OCI-LY1 (cell line): ENCODE measurements at regions not wholly inside any gene's neighbourhood (a gene's known extent, or its start where the extent isn't known, plus 50 kb on each side); places are given as distances from the start of the nearest gene placed in this dataset.

Source experiments
- H2AFZ ChIP-seq: fragments of 200-600 bp; sonication (generic), shearing (Covaris generic); 2 replicates; pipeline ENCODE4 v1.6.0; 2014; ENCODE audit warnings: antibody characterized with exemption, mild to moderate bottlenecking, low read length
- H3F3A ChIP-seq: fragments of 200-600 bp; sonication (generic), shearing (Covaris generic); 2 replicates; pipeline ENCODE4 v1.6.0; 2014; ENCODE audit warnings: mild to moderate bottlenecking, antibody characterized with exemption, low read length, moderate library complexity; ENCODE audit not compliant: insufficient read depth
- H3K27ac ChIP-seq: fragments of 200-600 bp; sonication (generic); 2 replicates; pipeline ENCODE4 v1.5.1; 2014; ENCODE audit warnings: low read length, mixed run types, mild to moderate bottlenecking, low read depth; ENCODE audit not compliant: poor library complexity, severe bottlenecking
- H3K27me3 ChIP-seq: fragments of 200-600 bp; sonication (generic); 2 replicates; pipeline ENCODE4 v1.6.0; 2014; ENCODE audit warnings: antibody characterized with exemption, mild to moderate bottlenecking, low read length, moderate library complexity; ENCODE audit not compliant: insufficient read depth
- H3K36me3 ChIP-seq: fragments of 200-600 bp; sonication (generic); 2 replicates; pipeline ENCODE4 v1.6.1; 2014; ENCODE audit warnings: mild to moderate bottlenecking, antibody characterized with exemption, low read length, moderate library complexity, mixed read lengths; ENCODE audit not compliant: insufficient read depth
- H3K4me1 ChIP-seq: fragments of 200-600 bp; sonication (generic); 2 replicates; pipeline ENCODE4 v1.5.1; 2014; ENCODE audit warnings: mild to moderate bottlenecking, low read length, moderate library complexity; ENCODE audit not compliant: insufficient read depth, severe bottlenecking
- H3K4me2 ChIP-seq: fragments of 200-600 bp; sonication (generic), shearing (Covaris generic); 2 replicates; pipeline ENCODE4 v1.6.1; 2014; ENCODE audit warnings: low read length
- H3K4me3 ChIP-seq: fragments of 200-600 bp; sonication (generic); 2 replicates; pipeline ENCODE4 v1.5.1; 2014; ENCODE audit warnings: low read length, low read depth, mild to moderate bottlenecking, mixed read lengths; ENCODE audit not compliant: poor library complexity, severe bottlenecking
- H3K79me2 ChIP-seq: fragments of 200-600 bp; shearing (Covaris generic); 2 replicates; pipeline ENCODE4 v1.6.1; 2016; ENCODE audit warnings: mixed run types, low read length, mixed read lengths; ENCODE audit not compliant: insufficient read depth
- H3K9ac ChIP-seq: fragments of 200-600 bp; sonication (generic), shearing (Covaris generic); 2 replicates; pipeline ENCODE4 v1.6.1; 2014; ENCODE audit warnings: mild to moderate bottlenecking, low read length, mixed read lengths
- H3K9me2 ChIP-seq: fragments of 200-600 bp; sonication (generic), shearing (Covaris generic); 2 replicates; pipeline ENCODE4 v1.6.1; 2014; ENCODE audit warnings: low read depth, mild to moderate bottlenecking, low read length, mixed read lengths
- H3K9me3 ChIP-seq: fragments of 200-600 bp; shearing (Covaris generic); 2 replicates; pipeline ENCODE4 v1.6.1; 2014; ENCODE audit warnings: low read length, mixed read lengths
- H4K20me1 ChIP-seq: fragments of 200-600 bp; sonication (generic), shearing (Covaris generic); 2 replicates; pipeline ENCODE4 v1.6.0; 2016; ENCODE audit warnings: mild to moderate bottlenecking, low read length; ENCODE audit not compliant: insufficient read depth
- EZH2 ChIP-seq: fragments of 200-600 bp; sonication (generic), shearing (Covaris generic); IDR thresholded peaks from 2 replicates; pipeline ENCODE4 v1.8.0; 2017; ENCODE audit warnings: borderline replicate concordance, mixed run types, mild to moderate bottlenecking, antibody characterized with exemption, low read length, moderate library complexity, mixed read lengths
- TF ChIP-seq, protein P1 (sequence below): fragments of 200-600 bp; sonication (generic), shearing (Covaris generic); IDR thresholded peaks from 2 replicates; pipeline ENCODE4 v1.5.1; 2017; ENCODE audit warnings: mild to moderate bottlenecking, antibody characterized with exemption, low read length, moderate library complexity, mixed read lengths

DNA sequence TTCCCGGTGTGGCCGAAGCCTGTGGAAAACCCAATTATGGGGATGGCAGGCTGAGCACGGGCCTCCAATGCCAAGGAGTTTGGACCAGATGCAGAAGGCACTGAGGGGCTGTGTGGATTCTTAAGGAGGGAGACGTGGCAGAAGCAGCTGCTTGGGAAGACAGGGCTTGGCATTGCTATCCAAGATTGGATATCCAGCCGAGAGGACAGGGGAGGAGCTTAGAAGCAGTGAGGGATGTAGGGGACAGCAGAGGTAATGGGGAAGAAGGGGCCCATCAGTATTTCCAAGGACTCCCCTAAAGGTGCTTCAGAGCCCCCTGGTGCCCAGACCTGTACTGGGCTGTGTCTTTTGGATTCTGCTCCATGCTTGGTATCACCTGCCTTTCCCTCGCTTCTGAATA is 112.8 kb upstream of the TLE3 start:
- Histone ChIP-seq H3K4me1 (no peaks in the 10 kb centered on the region), H3K27me3 (peaks cover 4% of the 10 kb centered on the region; the same call in 1 of the 2 replicates), H3K4me3 (no peak overlapping the region), H3K79me2 (no peaks in the 10 kb centered on the region), H2AFZ (no peak overlapping the region), H3K9me3 (no peaks in the 10 kb centered on the region), H3K4me2 (no peak overlapping the region), H4K20me1 (no peaks in the 10 kb centered on the region), H3K9me2 (no peaks in the 10 kb centered on the region), H3K36me3 (no peaks in the 10 kb centered on the region), H3K9ac (no peak overlapping the region), H3F3A (no peaks in the 10 kb centered on the region), H3K27ac (no peak overlapping the region)
- TF ChIP-seq, protein P1, sequence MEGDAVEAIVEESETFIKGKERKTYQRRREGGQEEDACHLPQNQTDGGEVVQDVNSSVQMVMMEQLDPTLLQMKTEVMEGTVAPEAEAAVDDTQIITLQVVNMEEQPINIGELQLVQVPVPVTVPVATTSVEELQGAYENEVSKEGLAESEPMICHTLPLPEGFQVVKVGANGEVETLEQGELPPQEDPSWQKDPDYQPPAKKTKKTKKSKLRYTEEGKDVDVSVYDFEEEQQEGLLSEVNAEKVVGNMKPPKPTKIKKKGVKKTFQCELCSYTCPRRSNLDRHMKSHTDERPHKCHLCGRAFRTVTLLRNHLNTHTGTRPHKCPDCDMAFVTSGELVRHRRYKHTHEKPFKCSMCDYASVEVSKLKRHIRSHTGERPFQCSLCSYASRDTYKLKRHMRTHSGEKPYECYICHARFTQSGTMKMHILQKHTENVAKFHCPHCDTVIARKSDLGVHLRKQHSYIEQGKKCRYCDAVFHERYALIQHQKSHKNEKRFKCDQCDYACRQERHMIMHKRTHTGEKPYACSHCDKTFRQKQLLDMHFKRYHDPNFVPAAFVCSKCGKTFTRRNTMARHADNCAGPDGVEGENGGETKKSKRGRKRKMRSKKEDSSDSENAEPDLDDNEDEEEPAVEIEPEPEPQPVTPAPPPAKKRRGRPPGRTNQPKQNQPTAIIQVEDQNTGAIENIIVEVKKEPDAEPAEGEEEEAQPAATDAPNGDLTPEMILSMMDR, result no peak
- no peak for TF ChIP-seq EZH2

DNA sequence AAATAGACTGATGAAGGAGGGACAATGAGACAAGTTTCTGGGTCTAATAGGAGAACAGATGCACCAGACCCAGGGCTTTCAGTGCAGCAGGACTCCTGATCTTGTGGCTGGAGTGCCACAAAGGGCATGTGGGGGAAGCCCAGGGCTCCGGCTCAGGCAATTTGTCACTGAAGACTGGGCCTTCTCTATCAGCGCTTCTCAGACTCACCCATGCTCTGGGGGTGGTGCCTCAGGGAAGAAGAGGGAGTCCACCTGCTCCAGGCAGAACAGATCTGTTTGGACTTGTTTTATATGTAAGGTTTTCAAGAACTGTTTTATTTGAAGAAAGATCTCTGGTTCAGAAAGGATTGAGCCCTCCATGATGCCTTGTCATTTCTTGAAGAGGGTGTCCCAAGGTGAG is 112.4 kb upstream of the TLE3 start:
- Histone ChIP-seq H3F3A (no peaks in the 10 kb centered on the region), H3K9ac (no peak overlapping the region), H2AFZ (no peak overlapping the region), H3K4me1 (no peaks in the 10 kb centered on the region), H3K27me3 (peaks cover 4% of the 10 kb centered on the region; the same call in 1 of the 2 replicates), H3K36me3 (no peaks in the 10 kb centered on the region), H3K9me3 (no peaks in the 10 kb centered on the region), H4K20me1 (no peaks in the 10 kb centered on the region), H3K4me2 (no peak overlapping the region), H3K79me2 (no peaks in the 10 kb centered on the region), H3K4me3 (no peak overlapping the region), H3K9me2 (no peaks in the 10 kb centered on the region), H3K27ac (no peak overlapping the region)
- no peak for TF ChIP-seq EZH2
- TF ChIP-seq, protein P1, result no peak

DNA sequence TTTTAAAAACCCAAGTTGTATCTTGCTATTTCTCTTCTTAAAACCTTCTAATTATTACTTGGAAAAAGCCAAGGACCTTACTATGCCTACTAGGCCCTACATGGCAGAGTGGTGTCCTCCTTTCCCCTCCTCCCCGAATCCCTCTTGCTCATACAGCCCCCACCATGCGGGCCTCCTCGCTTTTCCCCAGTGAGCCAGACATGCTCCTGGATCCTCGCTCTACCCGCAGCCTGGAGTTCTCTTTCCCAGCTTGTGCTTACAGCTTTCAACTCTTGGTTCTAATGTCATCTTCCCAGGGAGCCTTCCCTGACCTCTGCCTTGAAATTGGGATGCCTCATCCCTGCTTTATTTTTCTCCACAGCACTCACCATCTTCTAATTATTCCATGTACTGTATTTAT is 111.8 kb upstream of the TLE3 start:
- H3K9me2 ChIP-seq, result no peaks in the 10 kb centered on the region
- no peaks in the 10 kb centered on the region for H3K36me3 ChIP-seq
- H3K4me3 ChIP-seq, result no peak overlapping the region
- no peaks in the 10 kb centered on the region for H4K20me1 ChIP-seq
- H3F3A ChIP-seq, result no peaks in the 10 kb centered on the region
- H3K9ac ChIP-seq, result no peak overlapping the region
- no peaks in the 10 kb centered on the region for H3K79me2 ChIP-seq
- no peak overlapping the region for H3K4me2 ChIP-seq
- H3K4me1 ChIP-seq, result no peaks in the 10 kb centered on the region
- H3K27ac ChIP-seq, result no peak overlapping the region
- H2AFZ ChIP-seq, result no peak overlapping the region
- TF ChIP-seq, protein P1, result no peak
- TF ChIP-seq EZH2, result no peak
- H3K27me3 ChIP-seq, result peaks cover 4% of the 10 kb centered on the region; the same call in 1 of the 2 replicates
- no peaks in the 10 kb centered on the region for H3K9me3 ChIP-seq
